Stimulated activated CD4-positive, alpha-beta T cell treated with anti-CD3 and anti-CD28 coated beads, Interleukin-2, amount 100 ng/mL, for 24 hours (primary cell): ENCODE measurements at regions not wholly inside any gene's neighbourhood (a gene's known extent, or its start where the extent isn't known, plus 50 kb on each side); places are given as distances from the start of the nearest gene placed in this dataset.
A peak's percentile ranks its signal among the peaks of the same experiment; 100 is the strongest.
"Not testable (repeated sequence)": the region's sequence is repeated elsewhere in the genome, so short reads cannot be mapped to it uniquely, and the experiment has no call there.

ENCODE experiments used
- DNase-seq, 2 donors: peaks; one replicate each; pipeline ENCODE4 v3.0.0-alpha.2; 2020

DNA sequence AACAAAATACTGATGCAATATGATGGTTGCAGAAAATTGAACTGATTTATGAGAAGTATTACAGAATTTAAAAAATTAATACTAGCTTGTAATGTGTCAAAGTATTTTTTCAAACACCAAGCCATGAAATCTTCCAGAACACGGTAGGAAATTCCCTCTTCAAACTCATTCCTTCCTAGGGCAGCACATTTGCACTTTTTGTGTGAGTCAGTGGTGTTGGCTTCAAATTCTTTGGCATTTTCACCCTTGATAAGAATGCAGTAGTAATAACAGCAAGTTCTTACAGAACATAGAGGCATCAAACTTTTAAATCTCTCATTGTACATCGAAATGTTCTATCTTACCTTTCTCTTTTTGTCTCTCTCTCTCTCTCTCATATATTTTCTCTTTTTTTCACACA is 191.8 kb downstream of the CGGBP1 start:
- DNase-seq = no peak

DNA sequence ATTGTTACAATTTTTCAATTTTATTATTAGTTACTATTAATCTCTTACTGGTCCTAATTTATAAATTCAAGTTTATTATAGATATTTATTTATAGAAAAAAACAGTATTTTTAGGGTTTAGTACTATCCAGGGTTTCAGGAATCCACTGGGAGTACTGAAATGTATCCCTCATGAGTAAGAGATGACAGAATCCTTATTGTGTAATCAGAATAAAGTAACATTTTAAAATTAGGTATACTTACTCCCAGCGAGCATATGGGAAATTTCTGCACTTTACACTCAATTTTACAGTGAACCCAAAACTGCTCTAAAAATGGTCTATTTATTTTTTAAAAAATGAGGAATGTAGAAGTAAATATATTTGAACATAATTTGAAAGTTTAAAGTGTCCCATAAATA is 202.7 kb downstream of the CGGBP1 start:
- no peak for DNase-seq

DNA sequence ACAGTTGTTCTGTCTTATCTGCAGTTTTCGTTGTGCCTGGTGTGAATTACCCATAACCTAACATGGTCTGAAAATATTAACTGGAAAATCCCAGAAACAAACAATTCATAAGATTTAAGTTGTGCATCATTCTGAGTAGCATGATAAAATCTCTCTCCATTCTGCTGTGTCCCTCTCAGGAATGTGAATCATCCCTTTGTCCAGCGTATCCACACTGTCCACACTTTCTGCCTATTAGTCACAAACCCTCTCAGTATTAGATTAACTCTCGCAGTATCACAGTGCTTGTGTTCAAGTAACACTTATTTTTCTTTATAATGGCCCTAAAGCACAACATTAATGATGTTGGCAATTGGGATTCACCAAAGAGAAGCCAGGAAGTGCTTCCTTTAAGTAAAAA is 203.2 kb downstream of the CGGBP1 start:
- no peak for DNase-seq

- no peak for DNase-seq
These were observed 203.6 kb downstream of the CGGBP1 start for GRCh38 chr3:87855211-87855610.

- DNase-seq = no peak
These were observed 210.8 kb downstream of the CGGBP1 start for GRCh38 chr3:87848003-87848402.

- DNase-seq = no peak
These were observed 221.7 kb downstream of the CGGBP1 start for GRCh38 chr3:87837076-87837475.

- no peak for DNase-seq
These were observed 222.8 kb downstream of the CGGBP1 start for GRCh38 chr3:87836026-87836425.

- no peak for DNase-seq
These were observed 223.6 kb downstream of the CGGBP1 start for GRCh38 chr3:87835236-87835635.

DNA sequence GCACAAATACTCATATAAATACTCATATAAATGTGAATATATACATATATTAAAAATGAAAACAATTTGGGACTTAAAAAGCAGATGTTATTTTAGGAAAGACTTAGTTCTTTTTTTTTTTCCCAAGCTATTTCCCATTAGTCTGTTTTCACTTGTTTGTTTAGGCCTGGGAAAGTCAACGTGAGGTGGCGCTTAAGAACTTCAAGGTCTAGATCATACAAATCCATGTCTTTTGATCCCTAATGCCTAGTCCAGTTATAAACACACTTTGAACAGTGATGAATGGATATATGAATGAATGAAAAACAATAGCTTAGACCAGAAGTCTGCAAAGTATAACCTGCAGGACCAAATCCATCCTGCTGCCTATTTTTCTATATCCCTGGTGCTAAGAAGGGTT is 224.5 kb downstream of the CGGBP1 start:
- no peak for DNase-seq

DNA sequence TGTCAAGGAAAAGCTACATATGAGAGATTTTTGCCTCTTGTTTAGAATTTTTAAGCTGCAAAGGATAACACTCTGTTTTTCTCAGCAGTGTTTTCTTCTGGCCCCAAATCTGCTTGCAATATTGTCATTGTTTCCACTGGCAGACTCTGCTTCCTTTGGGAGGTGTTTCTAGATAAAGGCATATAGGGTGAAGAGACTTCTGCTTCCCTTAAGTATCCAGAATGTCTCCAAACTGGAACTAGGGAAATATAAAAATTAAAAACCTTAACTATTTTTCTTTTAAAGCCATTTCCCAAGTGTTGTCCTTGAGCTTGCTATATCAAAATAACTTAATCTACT is 225.8 kb downstream of the CGGBP1 start:
- DNase-seq = no peak

- DNase-seq = no peak
These were observed 230.8 kb downstream of the CGGBP1 start for GRCh38 chr3:87828046-87828445.

DNA sequence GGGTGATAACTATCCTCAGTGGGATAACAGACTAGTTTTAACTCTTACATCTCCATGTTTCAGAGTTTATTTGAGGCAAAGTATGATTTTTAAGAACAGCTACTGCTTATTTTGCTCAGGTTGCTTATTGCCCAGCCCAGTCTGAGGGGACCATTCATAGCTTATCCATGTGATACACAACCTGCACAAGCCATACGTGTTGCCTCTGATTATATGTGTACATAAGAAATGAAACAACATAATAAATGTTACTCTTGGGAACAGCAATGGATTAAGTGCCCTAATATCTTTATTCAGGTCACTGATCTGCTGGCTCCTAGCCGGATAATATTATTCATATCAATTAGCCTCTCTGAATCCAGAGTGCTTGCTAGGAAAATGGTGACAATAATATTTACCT is 236.2 kb downstream of the CGGBP1 start:
- DNase-seq = no peak

GRCh38 chr3:87813503-87813902 is 245.3 kb downstream of the CGGBP1 start:
- DNase-seq = not testable (repeated sequence)

DNA sequence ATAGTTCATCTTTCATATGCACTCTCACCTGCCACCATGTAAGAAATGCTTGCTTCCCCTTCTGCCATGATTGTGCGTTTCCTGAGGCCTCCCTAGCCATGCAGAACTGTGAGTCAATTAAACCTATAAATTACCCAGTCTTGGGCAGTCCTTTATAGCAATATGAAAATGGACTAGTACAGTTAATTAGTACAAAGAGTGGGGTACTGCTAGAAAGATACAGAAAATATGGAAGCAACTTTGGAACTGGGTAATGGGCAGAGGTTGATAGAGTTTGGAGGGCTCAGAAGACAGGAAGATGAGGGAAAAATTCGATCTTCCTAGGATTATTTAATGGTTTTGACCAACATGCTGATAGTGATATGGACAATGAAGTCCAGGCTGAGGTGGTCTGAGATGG is 246.9 kb downstream of the CGGBP1 start:
- no peak for DNase-seq

GRCh38 chr3:87810452-87811016 is 248.3 kb downstream of the CGGBP1 start:
- DNase-seq = no peak

- DNase-seq = no peak
These were observed 253.1 kb downstream of the CGGBP1 start for GRCh38 chr3:87805670-87806069.

- no peak for DNase-seq
These were observed 257.4 kb downstream of the CGGBP1 start for GRCh38 chr3:87801409-87801808.

DNA sequence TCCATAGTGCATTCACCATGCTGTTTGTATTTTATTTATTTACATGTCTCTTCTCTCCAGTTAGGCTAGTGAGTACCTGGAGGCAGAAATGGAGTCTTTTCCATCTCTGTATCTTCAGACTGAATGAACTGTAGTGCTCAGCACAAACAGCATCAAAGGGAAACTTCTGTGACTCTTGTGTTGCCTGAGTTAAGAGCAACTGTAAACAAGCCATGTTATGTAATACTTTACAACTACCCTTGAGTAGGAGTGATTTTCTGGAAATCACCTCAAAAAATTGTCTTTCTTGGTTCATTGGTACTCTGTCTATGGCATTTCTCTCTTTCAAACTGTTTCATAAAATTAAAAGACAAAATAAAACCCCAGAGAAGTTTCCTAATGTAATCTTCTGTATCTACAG is 258.3 kb downstream of the CGGBP1 start:
- no peak for DNase-seq

DNA sequence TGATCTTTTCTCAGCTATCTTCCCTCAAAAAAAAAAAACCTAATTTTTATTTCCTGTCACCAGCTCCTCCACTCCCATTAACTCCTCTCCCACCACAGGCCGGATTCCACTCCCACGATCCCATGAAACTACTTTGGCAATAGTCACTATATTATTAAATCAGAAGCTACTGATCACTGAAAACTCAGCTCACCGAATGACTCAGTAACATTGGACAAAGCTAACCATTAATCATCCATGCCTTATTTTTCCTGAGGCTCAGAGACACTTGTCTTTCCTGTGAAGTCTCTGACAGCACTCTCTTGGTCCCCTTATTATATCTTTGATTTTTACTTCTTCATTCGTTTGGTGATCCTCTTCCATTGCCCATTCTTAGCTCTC is 260.2 kb downstream of the CGGBP1 start:
- DNase-seq = no peak

- no peak for DNase-seq
These were observed 260.8 kb downstream of the CGGBP1 start for GRCh38 chr3:87797872-87798566.

DNA sequence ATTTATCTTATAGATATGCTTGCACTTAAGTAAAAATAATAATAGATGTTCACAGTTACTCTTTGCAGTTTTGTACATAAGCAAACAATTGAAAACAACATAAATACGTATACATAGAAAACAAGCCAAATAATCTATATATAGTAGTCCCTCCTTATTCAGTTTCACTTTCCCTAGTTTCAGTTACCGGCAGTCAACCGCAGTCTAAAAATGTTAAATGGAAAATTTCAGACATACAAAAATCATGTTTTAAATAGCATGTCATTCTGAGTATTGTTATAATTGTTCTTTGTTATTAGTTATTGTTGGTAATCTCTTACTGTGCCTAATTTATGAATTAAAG is 262.0 kb downstream of the CGGBP1 start:
- no peak for DNase-seq

- no peak for DNase-seq
These were observed 262.5 kb downstream of the CGGBP1 start for GRCh38 chr3:87796137-87796842.

- no peak for DNase-seq
These were observed 263.1 kb downstream of the CGGBP1 start for GRCh38 chr3:87795701-87796100.

GRCh38 chr3:87793337-87793877 is 265.4 kb downstream of the CGGBP1 start:
- peak in 1 of 2 donors; percentile 2 for DNase-seq
